ENCODE measurements at regions not wholly inside any gene's neighbourhood (a gene's known extent, or its start where the extent isn't known, plus 50 kb on each side); places are given as distances from the start of the nearest gene placed in this dataset.

DNA sequence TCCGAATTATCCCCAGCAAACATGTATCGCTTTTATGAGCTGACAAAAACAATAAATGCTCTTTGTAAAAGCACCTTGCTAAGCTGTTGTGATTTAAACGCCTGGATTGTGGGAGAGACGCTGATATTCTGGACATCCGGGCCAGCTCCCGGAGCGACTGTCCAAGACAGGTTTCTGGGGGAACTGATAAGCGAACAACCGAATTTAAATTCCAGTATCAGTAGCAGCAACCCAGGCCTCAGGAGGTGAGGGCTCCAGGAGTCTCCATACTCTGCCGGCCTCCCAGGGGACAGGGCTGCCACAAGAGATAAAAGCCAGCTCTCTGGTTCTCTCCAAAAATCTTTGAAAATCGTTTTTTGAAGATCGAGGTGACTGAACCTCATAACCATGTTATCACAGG, 50.3 kb upstream of the VSTM2B start:
- no peak overlapping the region for H2AFZ ChIP-seq (ENCODE audit: low read depth, low read length)
- no peaks in the 10 kb centered on the region for H3K9me3 ChIP-seq (ENCODE audit: low read length)
- no peak for TF ChIP-seq EP300 (conservative IDR thresholded peaks at IDR 0.05; ENCODE audit: poor library complexity, severe bottlenecking)
- TF ChIP-seq EZH2 (IDR thresholded peaks at IDR 0.05; ENCODE audit: borderline replicate concordance, insufficient read depth, low read length, poor library complexity, severe bottlenecking) = no peak
- TF ChIP-seq, protein P1, sequence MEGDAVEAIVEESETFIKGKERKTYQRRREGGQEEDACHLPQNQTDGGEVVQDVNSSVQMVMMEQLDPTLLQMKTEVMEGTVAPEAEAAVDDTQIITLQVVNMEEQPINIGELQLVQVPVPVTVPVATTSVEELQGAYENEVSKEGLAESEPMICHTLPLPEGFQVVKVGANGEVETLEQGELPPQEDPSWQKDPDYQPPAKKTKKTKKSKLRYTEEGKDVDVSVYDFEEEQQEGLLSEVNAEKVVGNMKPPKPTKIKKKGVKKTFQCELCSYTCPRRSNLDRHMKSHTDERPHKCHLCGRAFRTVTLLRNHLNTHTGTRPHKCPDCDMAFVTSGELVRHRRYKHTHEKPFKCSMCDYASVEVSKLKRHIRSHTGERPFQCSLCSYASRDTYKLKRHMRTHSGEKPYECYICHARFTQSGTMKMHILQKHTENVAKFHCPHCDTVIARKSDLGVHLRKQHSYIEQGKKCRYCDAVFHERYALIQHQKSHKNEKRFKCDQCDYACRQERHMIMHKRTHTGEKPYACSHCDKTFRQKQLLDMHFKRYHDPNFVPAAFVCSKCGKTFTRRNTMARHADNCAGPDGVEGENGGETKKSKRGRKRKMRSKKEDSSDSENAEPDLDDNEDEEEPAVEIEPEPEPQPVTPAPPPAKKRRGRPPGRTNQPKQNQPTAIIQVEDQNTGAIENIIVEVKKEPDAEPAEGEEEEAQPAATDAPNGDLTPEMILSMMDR (IDR thresholded peaks at IDR 0.05; ENCODE audit: poor library complexity, severe bottlenecking) = no peak
- no peak for TF ChIP-seq TAF1 (IDR thresholded peaks at IDR 0.05; ENCODE audit: low read depth)
- TF ChIP-seq RAD21 (conservative IDR thresholded peaks at IDR 0.05) = no peak
- TF ChIP-seq SMC3 (conservative IDR thresholded peaks at IDR 0.05; ENCODE audit: poor library complexity) = no peak
- TF ChIP-seq, protein P2, sequence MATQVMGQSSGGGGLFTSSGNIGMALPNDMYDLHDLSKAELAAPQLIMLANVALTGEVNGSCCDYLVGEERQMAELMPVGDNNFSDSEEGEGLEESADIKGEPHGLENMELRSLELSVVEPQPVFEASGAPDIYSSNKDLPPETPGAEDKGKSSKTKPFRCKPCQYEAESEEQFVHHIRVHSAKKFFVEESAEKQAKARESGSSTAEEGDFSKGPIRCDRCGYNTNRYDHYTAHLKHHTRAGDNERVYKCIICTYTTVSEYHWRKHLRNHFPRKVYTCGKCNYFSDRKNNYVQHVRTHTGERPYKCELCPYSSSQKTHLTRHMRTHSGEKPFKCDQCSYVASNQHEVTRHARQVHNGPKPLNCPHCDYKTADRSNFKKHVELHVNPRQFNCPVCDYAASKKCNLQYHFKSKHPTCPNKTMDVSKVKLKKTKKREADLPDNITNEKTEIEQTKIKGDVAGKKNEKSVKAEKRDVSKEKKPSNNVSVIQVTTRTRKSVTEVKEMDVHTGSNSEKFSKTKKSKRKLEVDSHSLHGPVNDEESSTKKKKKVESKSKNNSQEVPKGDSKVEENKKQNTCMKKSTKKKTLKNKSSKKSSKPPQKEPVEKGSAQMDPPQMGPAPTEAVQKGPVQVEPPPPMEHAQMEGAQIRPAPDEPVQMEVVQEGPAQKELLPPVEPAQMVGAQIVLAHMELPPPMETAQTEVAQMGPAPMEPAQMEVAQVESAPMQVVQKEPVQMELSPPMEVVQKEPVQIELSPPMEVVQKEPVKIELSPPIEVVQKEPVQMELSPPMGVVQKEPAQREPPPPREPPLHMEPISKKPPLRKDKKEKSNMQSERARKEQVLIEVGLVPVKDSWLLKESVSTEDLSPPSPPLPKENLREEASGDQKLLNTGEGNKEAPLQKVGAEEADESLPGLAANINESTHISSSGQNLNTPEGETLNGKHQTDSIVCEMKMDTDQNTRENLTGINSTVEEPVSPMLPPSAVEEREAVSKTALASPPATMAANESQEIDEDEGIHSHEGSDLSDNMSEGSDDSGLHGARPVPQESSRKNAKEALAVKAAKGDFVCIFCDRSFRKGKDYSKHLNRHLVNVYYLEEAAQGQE (IDR thresholded peaks at IDR 0.05; ENCODE audit: borderline replicate concordance) = no peak
- TF ChIP-seq POLR2AphosphoS5 (IDR thresholded peaks at IDR 0.05) = no peak
- TF ChIP-seq MXI1 (conservative IDR thresholded peaks at IDR 0.05; ENCODE audit: poor library complexity, severe bottlenecking) = no peak

More for the DNA sequence above, 50.3 kb upstream of the VSTM2B start:
- no peak overlapping the region for H3K9ac ChIP-seq (ENCODE audit: low read length)
- H3K36me3 ChIP-seq (ENCODE audit: insufficient read depth, low read length) = no peaks in the 10 kb centered on the region
- H3K4me3 ChIP-seq (ENCODE audit: low read length) = no peak overlapping the region
- H3F3A ChIP-seq (ENCODE audit: insufficient read depth, low read length, poor library complexity, severe bottlenecking) = no peaks in the 10 kb centered on the region
- H3K27ac ChIP-seq (ENCODE audit: low read length) = no peak overlapping the region
- H3K79me2 ChIP-seq (replicated peaks; ENCODE audit: insufficient read depth, low read length) = no peaks in the 10 kb centered on the region
- H3K9me2 ChIP-seq (ENCODE audit: insufficient read depth, low read length) = no peaks in the 10 kb centered on the region
- no peaks in the 10 kb centered on the region for H4K20me1 ChIP-seq (ENCODE audit: insufficient read depth)
- H3K4me2 ChIP-seq (ENCODE audit: low read length) = no peak overlapping the region
- no peaks in the 10 kb centered on the region for H3K27me3 ChIP-seq (ENCODE audit: insufficient read depth, low read depth, low read length)

Data from neural cell (in vitro differentiated cells).